ENCODE measurements at regions not wholly inside any gene's neighbourhood (a gene's known extent, or its start where the extent isn't known, plus 50 kb on each side); places are given as distances from the start of the nearest gene placed in this dataset.

DNA sequence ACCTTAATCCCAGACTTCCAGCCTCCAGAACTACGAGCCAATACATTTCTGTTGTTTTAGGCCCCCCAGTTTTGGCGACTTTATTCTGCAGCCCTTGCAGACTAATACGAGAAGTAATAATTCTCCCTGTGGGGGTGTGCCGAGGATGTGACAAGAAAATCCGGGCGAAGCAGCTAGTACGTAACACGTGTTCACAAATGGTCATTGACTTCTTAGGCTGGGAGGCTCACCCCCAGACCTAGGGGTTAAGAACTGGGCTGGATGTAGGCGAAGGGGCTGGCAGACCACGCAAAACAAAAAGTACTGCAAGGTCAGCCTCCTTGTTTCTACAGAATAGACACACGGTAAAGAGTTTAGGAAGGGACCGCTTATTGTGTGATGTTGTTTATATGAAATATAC is 69.8 kb upstream of the ESRRB start:
- TF ChIP-seq CTCF (IDR thresholded peaks at IDR 0.05): no peak
- no peak for TF ChIP-seq POLR2A (IDR thresholded peaks at IDR 0.05)

All from lower leg skin (tissue), 3 donors.